Karpas-422 (cell line): ENCODE measurements at regions not wholly inside any gene's neighbourhood (a gene's known extent, or its start where the extent isn't known, plus 50 kb on each side); places are given as distances from the start of the nearest gene placed in this dataset.
A peak's percentile ranks its signal among the peaks of the same experiment; 100 is the strongest.

Experiments used
- DNase-seq: peaks from one replicate; pipeline ENCODE4 v3.0.0-alpha.2; 2015
- H2AFZ ChIP-seq: fragments of 200-600 bp; sonication (generic); 2 replicates; pipeline ENCODE4 v1.6.1; 2014; ENCODE audit warnings: antibody characterized with exemption, low read length, mixed read lengths
- H3K27ac ChIP-seq: fragments of 200-600 bp; sonication (generic); 2 replicates; pipeline ENCODE4 v1.5.1; 2014; ENCODE audit warnings: mild to moderate bottlenecking, low read length, moderate library complexity
- H3K27me3 ChIP-seq: fragments of 200-600 bp; sonication (generic); 2 replicates; pipeline ENCODE4 v1.6.1; 2014; ENCODE audit warnings: low read length, mixed read lengths
- H3K36me3 ChIP-seq: fragments of 200-600 bp; sonication (generic); 2 replicates; pipeline ENCODE4 v1.6.1; 2014; ENCODE audit warnings: low read length, mixed read lengths; ENCODE audit not compliant: insufficient read depth
- H3K4me1 ChIP-seq: fragments of 200-600 bp; sonication (generic); 2 replicates; pipeline ENCODE4 v1.6.1; 2014; ENCODE audit warnings: mild to moderate bottlenecking, low read length, mixed read lengths
- H3K4me2 ChIP-seq: fragments of 200-600 bp; sonication (generic); 2 replicates; pipeline ENCODE4 v1.6.1; 2014; ENCODE audit warnings: low read length, low read depth, mild to moderate bottlenecking; ENCODE audit not compliant: poor library complexity, severe bottlenecking
- H3K4me3 ChIP-seq: fragments of 200-600 bp; sonication (generic); 2 replicates; pipeline ENCODE4 v1.5.1; 2014; ENCODE audit warnings: mild to moderate bottlenecking, antibody characterized with exemption, low read length, mixed read lengths
- H3K79me2 ChIP-seq: fragments of 200-600 bp; sonication (generic); 2 replicates; pipeline ENCODE4 v1.6.1; 2014; ENCODE audit warnings: mild to moderate bottlenecking, low read length, mixed read lengths
- H3K9ac ChIP-seq: fragments of 200-600 bp; sonication (generic); 2 replicates; pipeline ENCODE4 v1.6.0; 2014; ENCODE audit warnings: low read length
- H3K9me2 ChIP-seq: fragments of 200-600 bp; sonication (generic), shearing (Covaris generic); replicated peaks from 2 replicates; pipeline ENCODE4 v1.6.0; 2014; ENCODE audit warnings: mild to moderate bottlenecking, low read length, moderate library complexity; ENCODE audit not compliant: insufficient read depth
- H3K9me3 ChIP-seq: fragments of 300-700, 200-600 bp; sonication (generic); 2 replicates; pipeline ENCODE4 v1.6.1; 2014; ENCODE audit warnings: low read length, mixed read lengths
- H4K20me1 ChIP-seq: fragments of 200-600 bp; sonication (generic); 2 replicates; pipeline ENCODE4 v1.6.1; 2014; ENCODE audit warnings: mild to moderate bottlenecking, antibody characterized with exemption, low read length, low read depth; ENCODE audit not compliant: insufficient read depth

DNA sequence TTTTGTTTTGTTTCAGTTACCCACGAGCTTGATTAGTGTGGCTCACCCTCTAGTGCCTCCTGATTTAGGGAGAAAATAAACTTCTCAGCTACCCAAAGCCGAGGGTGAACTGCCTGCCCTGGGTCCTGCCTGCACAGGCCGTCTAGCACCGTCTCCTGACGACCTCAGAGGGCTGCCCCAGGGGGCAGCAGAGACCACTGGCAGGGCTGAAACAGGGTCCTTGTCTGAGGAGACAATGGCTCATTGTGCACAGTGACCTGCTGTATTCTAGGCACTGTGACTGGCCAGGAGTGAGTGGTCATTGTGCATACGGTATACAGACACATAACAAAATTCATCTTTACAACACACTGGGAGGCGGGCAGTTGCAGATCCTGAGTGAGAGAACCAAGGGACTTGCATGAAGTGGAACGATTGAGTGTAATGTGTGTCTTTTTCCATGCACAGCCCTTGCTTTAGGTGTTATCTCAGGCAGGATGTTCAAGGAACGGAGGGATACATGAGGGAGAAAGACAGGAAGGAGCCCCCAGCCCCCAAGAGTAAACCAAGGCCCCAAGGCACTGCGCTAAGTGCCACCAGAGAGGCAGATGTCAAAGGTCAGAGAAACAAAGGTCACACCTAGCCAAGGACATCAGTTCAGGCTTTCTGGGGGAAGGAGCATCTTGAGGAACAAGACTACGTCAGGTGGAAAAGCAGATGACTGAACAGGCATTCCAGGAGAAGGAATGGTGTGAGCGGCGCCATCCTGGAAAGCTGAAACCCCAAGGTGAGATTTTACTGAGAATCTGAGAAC lies 421.3 kb downstream of the LPIN1 start:
- Histone ChIP-seq H2AFZ (no peak overlapping the region), H3K4me2 (no peak overlapping the region), H3K9me2 (no peaks in the 10 kb centered on the region), H3K27ac (no peak overlapping the region), H3K36me3 (no peaks in the 10 kb centered on the region), H3K9me3 (no peaks in the 10 kb centered on the region), H3K4me3 (no peak overlapping the region), H3K4me1 (peaks cover 23% of the 10 kb centered on the region), H3K79me2 (no peaks in the 10 kb centered on the region), H4K20me1 (no peaks in the 10 kb centered on the region), H3K27me3 (no peaks in the 10 kb centered on the region), H3K9ac (no peak overlapping the region)
- peak; percentile 47 for DNase-seq

DNA sequence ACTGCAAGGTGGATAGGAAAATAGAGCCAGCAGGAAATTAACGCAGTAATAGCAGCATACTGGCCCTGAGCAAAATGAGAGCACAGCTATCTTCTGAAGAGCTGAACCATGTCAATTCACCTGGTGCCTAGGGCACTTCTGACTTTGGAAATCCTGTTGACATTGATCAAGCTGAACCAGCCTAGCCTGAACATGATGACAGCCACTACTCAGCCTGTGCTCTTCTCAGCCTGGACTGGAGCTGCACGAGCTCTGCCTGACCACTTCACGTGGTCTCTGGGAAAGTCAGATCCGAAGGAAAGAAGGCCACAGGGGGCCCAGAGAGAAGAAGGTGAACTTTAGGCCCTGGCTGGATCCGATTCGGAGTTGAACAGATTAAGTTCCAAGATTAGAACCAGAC lies 421.9 kb downstream of the LPIN1 start:
- peaks cover 22% of the 10 kb centered on the region for H3K4me1 ChIP-seq
- no peaks in the 10 kb centered on the region for H3K9me2 ChIP-seq
- no peaks in the 10 kb centered on the region for H3K9me3 ChIP-seq
- no peaks in the 10 kb centered on the region for H3K36me3 ChIP-seq
- H2AFZ ChIP-seq = no peak overlapping the region
- no peak overlapping the region for H3K4me3 ChIP-seq
- H3K79me2 ChIP-seq = no peaks in the 10 kb centered on the region
- H4K20me1 ChIP-seq = no peaks in the 10 kb centered on the region
- H3K4me2 ChIP-seq = peak overlapping the region; percentile 22
- H3K27ac ChIP-seq = no peak overlapping the region
- no peak for DNase-seq
- H3K9ac ChIP-seq = no peak overlapping the region
- no peaks in the 10 kb centered on the region for H3K27me3 ChIP-seq

DNA sequence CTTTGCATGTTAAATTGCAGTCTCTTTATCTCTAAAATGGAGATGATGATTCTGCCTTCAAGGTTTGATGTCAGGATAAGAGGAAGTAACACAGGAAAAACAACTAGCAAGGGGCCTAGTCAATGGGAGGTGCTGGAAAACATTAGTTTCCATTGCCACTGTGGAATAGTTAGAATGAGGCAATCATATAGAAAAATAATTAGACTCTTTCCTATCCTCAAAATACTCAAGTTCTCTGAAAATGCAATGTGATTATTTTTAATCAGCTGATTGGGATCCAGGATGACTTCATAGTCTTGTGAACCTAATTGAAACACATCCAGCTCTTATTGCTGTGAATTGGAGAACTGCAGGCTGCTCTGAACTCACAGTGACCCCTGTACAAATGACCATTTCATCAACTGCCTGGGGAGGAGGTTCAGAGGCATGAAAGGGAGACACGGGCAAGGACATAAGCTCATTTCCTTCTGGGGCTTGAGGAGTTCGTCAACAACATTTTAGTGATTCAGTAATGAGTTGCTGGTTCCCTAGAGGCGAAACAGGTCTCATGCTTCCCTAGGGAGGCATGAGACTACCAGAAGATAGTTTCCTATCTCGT lies 422.5 kb downstream of the LPIN1 start:
- H3K4me3 ChIP-seq = no peak overlapping the region
- no peaks in the 10 kb centered on the region for H3K27me3 ChIP-seq
- H2AFZ ChIP-seq = peak overlapping the region; percentile 29; the same call in 1 of the 2 replicates
- H3K27ac ChIP-seq = no peak overlapping the region
- H3K9ac ChIP-seq = no peak overlapping the region
- peaks cover 22% of the 10 kb centered on the region for H3K4me1 ChIP-seq
- no peaks in the 10 kb centered on the region for H3K9me3 ChIP-seq
- no peak for DNase-seq
- no peaks in the 10 kb centered on the region for H3K36me3 ChIP-seq
- H4K20me1 ChIP-seq = no peaks in the 10 kb centered on the region
- H3K4me2 ChIP-seq = peak overlapping the region; percentile 22
- H3K9me2 ChIP-seq = no peaks in the 10 kb centered on the region
- no peaks in the 10 kb centered on the region for H3K79me2 ChIP-seq

DNA sequence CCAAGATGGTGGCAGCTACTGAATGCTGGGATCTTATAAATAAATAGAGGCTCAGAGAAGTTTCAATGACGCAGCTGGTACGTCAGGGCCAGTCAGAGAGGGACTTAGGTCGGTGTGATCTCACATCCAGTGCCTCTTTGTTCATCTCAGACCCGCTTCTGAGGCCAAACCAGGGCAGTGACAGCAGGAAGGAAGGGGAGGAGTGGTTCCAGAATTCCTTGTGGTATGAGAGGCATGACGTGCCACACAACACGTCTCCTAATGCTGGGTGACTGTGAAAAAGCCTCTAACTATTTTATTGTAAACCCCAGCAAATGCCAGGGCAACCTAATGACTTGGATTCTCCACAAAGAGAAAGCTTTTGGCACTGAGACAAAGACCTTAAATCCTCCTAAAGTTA lies 423.3 kb downstream of the LPIN1 start:
- no peaks in the 10 kb centered on the region for H3K9me3 ChIP-seq
- DNase-seq = no peak
- H4K20me1 ChIP-seq = no peaks in the 10 kb centered on the region
- H3K27ac ChIP-seq = no peak overlapping the region
- H3K9ac ChIP-seq = no peak overlapping the region
- no peaks in the 10 kb centered on the region for H3K36me3 ChIP-seq
- no peaks in the 10 kb centered on the region for H3K79me2 ChIP-seq
- H3K9me2 ChIP-seq = no peaks in the 10 kb centered on the region
- 0 out of 2 replicates have a peak overlapping the region, but pooled peaks have one; percentile 29 for H2AFZ ChIP-seq
- no peak overlapping the region for H3K4me3 ChIP-seq
- H3K4me1 ChIP-seq = peaks cover 22% of the 10 kb centered on the region
- H3K4me2 ChIP-seq = peak overlapping the region; percentile 22
- no peaks in the 10 kb centered on the region for H3K27me3 ChIP-seq

DNA sequence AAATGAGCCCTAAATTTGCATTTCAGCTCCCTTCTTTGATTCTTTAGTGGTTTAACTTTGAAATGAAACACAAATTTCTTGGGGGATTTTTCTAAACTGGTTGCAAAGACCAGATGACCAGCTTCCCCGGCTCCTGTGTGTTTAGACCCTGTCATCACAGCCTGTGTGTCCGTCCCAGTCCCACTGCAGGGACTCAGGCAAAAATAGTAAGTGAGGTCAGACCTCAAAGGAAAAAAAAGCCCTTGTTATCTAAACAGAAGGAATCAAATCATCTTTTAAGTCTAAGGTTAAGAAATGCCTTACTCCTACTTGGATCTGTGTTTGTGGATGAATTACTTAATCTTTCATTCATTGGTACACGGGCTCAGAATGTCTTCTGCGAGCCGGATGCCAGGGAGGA lies 423.7 kb downstream of the LPIN1 start:
- Histone ChIP-seq H3K9me3 (no peaks in the 10 kb centered on the region), H3K4me2 (no peak overlapping the region), H3K36me3 (no peaks in the 10 kb centered on the region), H3K4me1 (peaks cover 22% of the 10 kb centered on the region), H3K4me3 (no peak overlapping the region), H3K9ac (no peak overlapping the region), H3K27ac (no peak overlapping the region), H3K27me3 (no peaks in the 10 kb centered on the region), H3K79me2 (no peaks in the 10 kb centered on the region), H4K20me1 (no peaks in the 10 kb centered on the region), H3K9me2 (no peaks in the 10 kb centered on the region), H2AFZ (no peak overlapping the region)
- no peak for DNase-seq

DNA sequence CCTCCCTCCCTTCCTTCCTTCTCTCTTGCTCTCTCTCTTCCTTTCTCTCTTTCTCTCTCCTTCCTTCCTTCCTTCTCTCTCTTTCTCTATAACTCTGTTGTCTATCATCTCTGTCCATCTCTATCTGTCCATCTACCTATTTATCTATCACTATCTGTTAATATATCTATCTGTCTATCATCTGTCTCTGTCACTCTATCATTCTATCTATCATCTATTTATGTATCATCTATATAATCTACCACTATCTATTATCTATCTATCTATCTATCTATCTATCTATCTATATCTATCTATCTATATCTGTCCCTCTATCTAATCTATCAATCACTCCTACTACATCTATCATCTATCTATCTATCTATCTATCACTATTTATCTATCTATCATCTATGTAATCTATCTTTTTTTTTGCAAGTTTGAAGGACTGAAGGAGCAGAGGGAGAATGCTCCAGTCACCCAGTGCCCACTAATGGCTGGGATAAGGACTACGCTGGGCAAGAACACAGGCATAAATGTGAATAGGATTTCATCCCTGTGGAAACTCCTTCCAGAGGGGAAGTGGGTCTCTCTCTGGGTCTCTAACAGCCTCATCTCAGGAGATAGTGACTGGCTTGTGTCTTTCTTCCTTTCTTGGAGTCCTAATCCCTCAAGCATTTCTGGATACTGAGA lies 427.0 kb downstream of the LPIN1 start:
- Histone ChIP-seq H3K4me1 (peaks cover 46% of the 10 kb centered on the region), H3K36me3 (no peaks in the 10 kb centered on the region)

DNA sequence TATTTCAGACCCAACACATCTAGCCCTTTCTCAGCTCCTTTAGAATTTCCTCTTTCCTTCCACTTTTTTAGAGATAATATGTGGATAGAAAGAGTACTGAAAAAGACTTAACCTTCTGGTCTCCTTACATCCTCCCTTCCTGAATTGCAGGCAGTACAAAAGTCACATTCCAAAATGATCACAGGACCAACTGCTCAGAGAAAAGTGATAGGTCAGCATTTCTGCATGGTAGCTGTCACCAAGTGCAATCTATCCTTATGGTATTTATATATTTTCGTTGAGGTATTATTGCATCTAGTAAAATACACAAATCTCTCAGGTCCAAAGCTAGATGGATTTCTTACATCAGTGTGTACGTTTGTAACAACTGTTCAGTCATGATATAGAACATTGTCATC lies 427.5 kb downstream of the LPIN1 start:
- Histone ChIP-seq H3K9ac (no peak overlapping the region), H3K4me2 (no peak overlapping the region), H3K27me3 (no peaks in the 10 kb centered on the region), H4K20me1 (no peaks in the 10 kb centered on the region), H3K27ac (no peak overlapping the region), H3K4me3 (no peak overlapping the region), H3K36me3 (no peaks in the 10 kb centered on the region), H2AFZ (no peak overlapping the region), H3K9me2 (no peaks in the 10 kb centered on the region), H3K79me2 (no peaks in the 10 kb centered on the region), H3K9me3 (no peaks in the 10 kb centered on the region), H3K4me1 (peaks cover 46% of the 10 kb centered on the region)
- no peak for DNase-seq

More for the DNA sequence above, 427.0 kb downstream of the LPIN1 start:
- Histone ChIP-seq H3K4me3 (no peak overlapping the region), H3K79me2 (no peaks in the 10 kb centered on the region), H3K27me3 (no peaks in the 10 kb centered on the region), H3K27ac (no peak overlapping the region), H2AFZ (no peak overlapping the region), H3K4me2 (no peak overlapping the region), H3K9me2 (no peaks in the 10 kb centered on the region), H4K20me1 (no peaks in the 10 kb centered on the region), H3K9me3 (no peaks in the 10 kb centered on the region), H3K9ac (no peak overlapping the region)
- DNase-seq = no peak

DNA sequence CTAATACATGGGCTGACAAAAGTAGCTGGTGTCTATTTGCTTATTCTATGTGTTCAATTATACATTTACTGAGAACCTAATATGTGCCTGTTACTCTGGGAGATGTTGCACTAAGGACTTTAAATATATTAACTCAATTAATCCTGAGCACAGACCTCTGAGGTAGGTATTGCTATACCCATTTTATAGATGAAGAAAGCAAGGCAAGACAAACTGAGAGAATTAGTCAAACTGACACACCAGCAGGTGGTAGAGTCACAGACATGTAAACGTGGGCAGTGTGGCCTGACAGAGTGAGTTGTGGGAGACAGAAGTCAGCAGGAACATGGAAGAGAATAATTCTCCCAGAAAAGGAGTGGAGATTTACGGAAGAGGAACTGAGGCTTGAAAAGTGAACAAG lies 428.9 kb downstream of the LPIN1 start:
- Histone ChIP-seq H3K27ac (no peak overlapping the region), H2AFZ (no peak overlapping the region), H3K9ac (no peak overlapping the region), H3K9me3 (no peaks in the 10 kb centered on the region), H3K27me3 (no peaks in the 10 kb centered on the region), H3K9me2 (no peaks in the 10 kb centered on the region), H3K79me2 (no peaks in the 10 kb centered on the region), H3K4me1 (peaks cover 32% of the 10 kb centered on the region), H3K4me2 (no peak overlapping the region), H4K20me1 (no peaks in the 10 kb centered on the region), H3K4me3 (no peak overlapping the region), H3K36me3 (no peaks in the 10 kb centered on the region)
- DNase-seq = no peak
